ENCODE measurements at regions not wholly inside any gene's neighbourhood (a gene's known extent, or its start where the extent isn't known, plus 50 kb on each side); places are given as distances from the start of the nearest gene placed in this dataset.

DNA sequence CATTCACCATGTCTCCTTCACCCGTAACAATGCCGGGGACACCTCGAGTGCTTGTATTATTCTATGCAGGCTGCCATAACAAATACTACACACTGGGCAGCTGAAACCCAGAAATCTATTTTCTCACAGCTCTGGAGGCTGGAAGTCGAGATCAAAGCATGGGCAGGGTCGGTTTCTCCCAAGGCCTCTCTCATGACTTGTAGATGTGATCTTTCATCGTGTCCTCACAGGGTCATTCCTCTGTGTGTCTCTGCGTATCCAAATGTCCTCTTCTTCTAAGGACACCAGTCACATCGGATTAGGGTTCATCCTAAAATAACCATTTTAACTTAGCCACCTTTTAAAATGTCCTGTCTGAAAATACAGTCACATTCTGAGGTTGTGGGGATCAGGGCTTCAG, 303.5 kb downstream of the KLF6 start:
- H3K27me3 Mint-ChIP-seq (ENCODE audit: unreplicated experiment), result peaks cover 2% of the 10 kb centered on the region
- no peak for DNase-seq (ENCODE audit: low spot score)
- TF ChIP-seq, protein P1, sequence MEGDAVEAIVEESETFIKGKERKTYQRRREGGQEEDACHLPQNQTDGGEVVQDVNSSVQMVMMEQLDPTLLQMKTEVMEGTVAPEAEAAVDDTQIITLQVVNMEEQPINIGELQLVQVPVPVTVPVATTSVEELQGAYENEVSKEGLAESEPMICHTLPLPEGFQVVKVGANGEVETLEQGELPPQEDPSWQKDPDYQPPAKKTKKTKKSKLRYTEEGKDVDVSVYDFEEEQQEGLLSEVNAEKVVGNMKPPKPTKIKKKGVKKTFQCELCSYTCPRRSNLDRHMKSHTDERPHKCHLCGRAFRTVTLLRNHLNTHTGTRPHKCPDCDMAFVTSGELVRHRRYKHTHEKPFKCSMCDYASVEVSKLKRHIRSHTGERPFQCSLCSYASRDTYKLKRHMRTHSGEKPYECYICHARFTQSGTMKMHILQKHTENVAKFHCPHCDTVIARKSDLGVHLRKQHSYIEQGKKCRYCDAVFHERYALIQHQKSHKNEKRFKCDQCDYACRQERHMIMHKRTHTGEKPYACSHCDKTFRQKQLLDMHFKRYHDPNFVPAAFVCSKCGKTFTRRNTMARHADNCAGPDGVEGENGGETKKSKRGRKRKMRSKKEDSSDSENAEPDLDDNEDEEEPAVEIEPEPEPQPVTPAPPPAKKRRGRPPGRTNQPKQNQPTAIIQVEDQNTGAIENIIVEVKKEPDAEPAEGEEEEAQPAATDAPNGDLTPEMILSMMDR (IDR thresholded peaks at IDR 0.05; ENCODE audit: unreplicated experiment), result no peak
- no peak overlapping the region for H3K27ac Mint-ChIP-seq (ENCODE audit: unreplicated experiment)
- peaks cover 25% of the 10 kb centered on the region for H3K4me1 Mint-ChIP-seq (ENCODE audit: unreplicated experiment)
- H3K4me3 Mint-ChIP-seq (ENCODE audit: unreplicated experiment), result no peak overlapping the region
- peaks cover 3% of the 10 kb centered on the region for H3K9me3 Mint-ChIP-seq (ENCODE audit: unreplicated experiment)
- peaks cover 6% of the 10 kb centered on the region for H3K36me3 Mint-ChIP-seq (ENCODE audit: low read depth, unreplicated experiment)

DNA sequence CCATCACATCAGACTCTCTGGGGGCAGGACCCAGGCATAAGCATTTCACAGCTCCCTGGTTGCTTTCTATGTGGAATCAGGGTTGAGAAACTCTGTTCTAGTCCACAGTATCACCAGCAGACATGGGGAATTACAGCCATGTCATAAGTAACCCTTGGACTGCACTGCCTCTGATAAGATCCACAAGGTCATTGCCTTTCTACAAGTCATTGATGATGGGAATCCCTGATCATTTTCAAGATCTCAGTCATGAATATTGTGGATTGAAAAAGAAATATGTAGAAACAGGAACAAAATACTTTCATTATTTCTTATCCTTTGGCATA, 304.1 kb downstream of the KLF6 start:
- Mint-ChIP-seq H3K4me3 (ENCODE audit: unreplicated experiment) (no peak overlapping the region), H3K9me3 (ENCODE audit: unreplicated experiment) (peaks cover 3% of the 10 kb centered on the region), H3K27ac (ENCODE audit: unreplicated experiment) (no peak overlapping the region), H3K36me3 (ENCODE audit: low read depth, unreplicated experiment) (peaks cover 6% of the 10 kb centered on the region), H3K4me1 (ENCODE audit: unreplicated experiment) (peaks cover 27% of the 10 kb centered on the region), H3K27me3 (ENCODE audit: unreplicated experiment) (peaks cover 2% of the 10 kb centered on the region)
- DNase-seq (ENCODE audit: low spot score), result no peak
- TF ChIP-seq, protein P1 (IDR thresholded peaks at IDR 0.05; ENCODE audit: unreplicated experiment), result no peak

DNA sequence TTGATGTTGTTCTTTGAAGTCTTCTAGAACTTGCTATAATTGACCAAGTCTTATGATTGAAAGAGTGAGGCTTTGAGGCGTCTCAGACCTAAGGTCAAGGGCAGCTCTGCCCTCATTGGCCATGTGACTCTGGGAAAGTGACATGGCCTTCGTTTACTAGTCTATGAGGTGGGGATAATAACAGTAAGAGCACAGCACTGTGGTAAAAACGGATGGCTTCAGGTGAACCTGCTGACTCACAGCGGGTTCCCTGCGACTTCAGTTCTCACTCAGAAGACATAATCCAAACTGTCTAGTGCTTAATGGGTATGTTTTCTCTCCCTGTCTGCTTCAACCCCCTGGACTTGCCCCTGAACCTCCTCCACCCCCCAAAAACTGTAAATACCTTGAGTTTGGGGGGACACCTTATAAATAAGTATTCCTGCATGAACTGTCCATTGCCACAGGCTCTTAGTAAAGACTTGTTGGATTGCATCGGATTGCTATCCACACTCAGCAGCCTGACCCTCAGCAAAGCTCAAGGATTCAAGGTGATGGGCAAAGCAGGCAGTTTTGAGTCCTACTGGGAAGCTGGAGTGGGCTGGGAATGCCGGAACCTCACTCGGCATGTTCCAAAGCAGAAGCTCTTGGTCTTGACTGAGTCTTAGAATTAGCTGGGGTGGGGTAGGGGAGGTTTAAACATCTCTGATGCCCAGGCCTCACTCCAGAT, 304.6 kb downstream of the KLF6 start:
- DNase-seq (ENCODE audit: low spot score), result no peak
- Mint-ChIP-seq H3K4me1 (ENCODE audit: unreplicated experiment) (peaks cover 31% of the 10 kb centered on the region), H3K27me3 (ENCODE audit: unreplicated experiment) (peaks cover 2% of the 10 kb centered on the region), H3K36me3 (ENCODE audit: low read depth, unreplicated experiment) (peaks cover 6% of the 10 kb centered on the region), H3K9me3 (ENCODE audit: unreplicated experiment) (peaks cover 3% of the 10 kb centered on the region), H3K4me3 (ENCODE audit: unreplicated experiment) (no peak overlapping the region), H3K27ac (ENCODE audit: unreplicated experiment) (no peak overlapping the region)
- TF ChIP-seq, protein P1 (IDR thresholded peaks at IDR 0.05; ENCODE audit: unreplicated experiment), result no peak

DNA sequence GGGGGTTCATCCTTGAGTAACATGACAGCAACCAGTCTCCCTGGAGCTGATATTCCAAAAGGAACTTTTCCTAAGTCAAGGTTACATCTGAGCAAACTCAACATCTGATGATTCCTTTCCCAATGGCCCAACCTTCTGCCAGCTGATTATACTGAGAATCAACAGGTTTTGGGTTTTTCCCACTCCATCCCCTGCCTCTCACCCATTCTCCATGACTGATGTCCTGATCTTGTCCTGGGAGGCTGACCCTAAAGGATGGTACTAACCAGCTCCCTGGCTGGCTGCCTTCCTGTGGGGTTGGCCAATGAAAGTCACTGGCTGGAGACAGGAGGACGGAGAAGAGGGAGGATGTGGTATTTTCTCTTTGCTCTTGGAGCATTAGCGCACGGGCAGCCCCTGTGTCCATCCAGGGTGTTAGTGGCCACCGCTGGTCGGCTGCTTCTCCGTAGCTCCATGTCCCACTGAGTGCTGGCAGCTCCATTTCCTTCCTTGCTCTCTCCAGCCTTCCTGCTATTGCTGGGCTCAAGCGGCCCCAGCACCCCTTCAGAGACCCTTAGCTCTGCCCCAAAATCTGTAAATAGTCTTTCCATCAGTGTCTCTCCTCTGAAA, 306.2 kb upstream of the PITRM1 start:
- Mint-ChIP-seq H3K4me3 (ENCODE audit: unreplicated experiment) (no peak overlapping the region), H3K9me3 (ENCODE audit: unreplicated experiment) (peaks cover 3% of the 10 kb centered on the region), H3K27me3 (ENCODE audit: unreplicated experiment) (no peaks in the 10 kb centered on the region), H3K4me1 (ENCODE audit: unreplicated experiment) (peaks cover 28% of the 10 kb centered on the region), H3K36me3 (ENCODE audit: low read depth, unreplicated experiment) (no peaks in the 10 kb centered on the region), H3K27ac (ENCODE audit: unreplicated experiment) (no peak overlapping the region)
- TF ChIP-seq, protein P1 (IDR thresholded peaks at IDR 0.05; ENCODE audit: unreplicated experiment), result no peak
- DNase-seq (ENCODE audit: low spot score), result no peak

DNA sequence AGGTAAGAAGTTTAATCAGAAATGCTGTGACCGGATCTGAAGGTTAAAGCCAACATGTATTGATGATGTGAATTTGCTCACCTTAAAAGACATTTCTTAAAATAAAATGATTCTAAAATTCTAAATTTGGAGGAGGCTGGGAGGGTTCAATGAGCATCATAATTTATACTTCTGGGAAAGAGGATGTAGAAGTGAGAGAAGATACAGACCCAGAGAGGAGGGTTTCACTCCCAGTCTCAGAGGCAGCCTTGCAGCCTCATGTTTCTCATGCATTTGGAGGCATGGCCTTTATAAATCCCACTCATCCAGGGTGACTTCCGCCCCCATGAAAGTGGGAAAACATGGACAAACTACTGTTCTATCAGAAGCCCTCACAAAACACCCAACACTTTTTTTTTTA, 305.6 kb upstream of the PITRM1 start:
- peaks cover 28% of the 10 kb centered on the region for H3K4me1 Mint-ChIP-seq (ENCODE audit: unreplicated experiment)
- H3K9me3 Mint-ChIP-seq (ENCODE audit: unreplicated experiment), result peaks cover 3% of the 10 kb centered on the region
- H3K4me3 Mint-ChIP-seq (ENCODE audit: unreplicated experiment), result no peak overlapping the region
- no peaks in the 10 kb centered on the region for H3K36me3 Mint-ChIP-seq (ENCODE audit: low read depth, unreplicated experiment)
- TF ChIP-seq, protein P1 (IDR thresholded peaks at IDR 0.05; ENCODE audit: unreplicated experiment), result no peak
- no peak overlapping the region for H3K27ac Mint-ChIP-seq (ENCODE audit: unreplicated experiment)
- no peak for DNase-seq (ENCODE audit: low spot score)
- H3K27me3 Mint-ChIP-seq (ENCODE audit: unreplicated experiment), result no peaks in the 10 kb centered on the region

Measured in endothelial cell (in vitro differentiated cells).